ENCODE measurements at regions not wholly inside any gene's neighbourhood (a gene's known extent, or its start where the extent isn't known, plus 50 kb on each side); places are given as distances from the start of the nearest gene placed in this dataset.

- TF ChIP-seq TAF1 (IDR thresholded peaks at IDR 0.05; ENCODE audit: low read depth, low read length): no peak
- no peak for TF ChIP-seq POLR2AphosphoS5 (IDR thresholded peaks at IDR 0.05; ENCODE audit: low read depth, low read length)
- TF ChIP-seq POLR2A (IDR thresholded peaks at IDR 0.05; ENCODE audit: low read depth, low read length): no peak
- no peak for TF ChIP-seq POU2F2 (IDR thresholded peaks at IDR 0.05; ENCODE audit: low read depth, low read length)
- TF ChIP-seq PAX5 (IDR thresholded peaks at IDR 0.05; ENCODE audit: insufficient read depth, low read length, severe bottlenecking): no peak
- no peak for TF ChIP-seq SPI1 (IDR thresholded peaks at IDR 0.05; ENCODE audit: low read depth, low read length)
Observed at GRCh38 chr10:4693967-4694366, 132.0 kb upstream of the AKR1E2 start.
